GM10248 (cell line): ENCODE measurements at regions not wholly inside any gene's neighbourhood (a gene's known extent, or its start where the extent isn't known, plus 50 kb on each side); places are given as distances from the start of the nearest gene placed in this dataset.

Experiments
- CTCF ChIA-PET: fragments of 300-600 bp; sonication (Branson Sonifier 250); formaldehyde crosslinking; extraction: SDS; loops from one replicate; lab custom pipeline; 2021; ENCODE audit warnings: antibody characterized with exemption; lab: Yijun Ruan, JAX
- POLR2A ChIA-PET: fragments of 350-650 bp; sonication (Branson Sonifier 250); formaldehyde crosslinking; extraction: SDS; loops from one replicate; lab custom pipeline; 2020; ENCODE audit warnings: antibody characterized with exemption; lab: Yijun Ruan, JAX
- DNase-seq: peaks from one replicate; pipeline ENCODE4 v3.0.0; 2012; ENCODE audit errors: extremely low spot score
- TF ChIP-seq, protein P1 (sequence below): IDR thresholded peaks from 2 replicates; pipeline ENCODE4 v1.5.1; 2012; ENCODE audit warnings: mild to moderate bottlenecking, low read depth; ENCODE audit errors: extremely low read depth, missing control alignments, control extremely low read depth

DNA sequence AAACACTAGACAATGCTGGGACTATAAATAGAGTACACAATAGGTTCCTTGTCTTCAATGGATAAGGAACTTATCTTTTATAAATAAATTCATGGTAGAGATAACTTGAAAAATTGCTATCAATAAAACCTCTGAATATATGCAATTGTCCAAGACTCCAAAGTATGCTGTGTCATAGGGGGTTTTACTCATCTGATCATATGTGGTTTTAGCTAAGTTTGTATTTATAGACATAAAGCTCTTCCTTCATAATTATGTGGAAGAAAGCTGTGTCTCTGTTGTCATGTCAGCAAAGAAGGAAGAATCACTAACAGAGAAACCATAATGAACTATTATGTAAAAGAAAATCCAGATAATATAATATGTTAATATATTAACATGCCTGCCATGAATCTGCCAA lies 111.5 kb upstream of the ATXN7L3B start:
- TF ChIP-seq, protein P1, sequence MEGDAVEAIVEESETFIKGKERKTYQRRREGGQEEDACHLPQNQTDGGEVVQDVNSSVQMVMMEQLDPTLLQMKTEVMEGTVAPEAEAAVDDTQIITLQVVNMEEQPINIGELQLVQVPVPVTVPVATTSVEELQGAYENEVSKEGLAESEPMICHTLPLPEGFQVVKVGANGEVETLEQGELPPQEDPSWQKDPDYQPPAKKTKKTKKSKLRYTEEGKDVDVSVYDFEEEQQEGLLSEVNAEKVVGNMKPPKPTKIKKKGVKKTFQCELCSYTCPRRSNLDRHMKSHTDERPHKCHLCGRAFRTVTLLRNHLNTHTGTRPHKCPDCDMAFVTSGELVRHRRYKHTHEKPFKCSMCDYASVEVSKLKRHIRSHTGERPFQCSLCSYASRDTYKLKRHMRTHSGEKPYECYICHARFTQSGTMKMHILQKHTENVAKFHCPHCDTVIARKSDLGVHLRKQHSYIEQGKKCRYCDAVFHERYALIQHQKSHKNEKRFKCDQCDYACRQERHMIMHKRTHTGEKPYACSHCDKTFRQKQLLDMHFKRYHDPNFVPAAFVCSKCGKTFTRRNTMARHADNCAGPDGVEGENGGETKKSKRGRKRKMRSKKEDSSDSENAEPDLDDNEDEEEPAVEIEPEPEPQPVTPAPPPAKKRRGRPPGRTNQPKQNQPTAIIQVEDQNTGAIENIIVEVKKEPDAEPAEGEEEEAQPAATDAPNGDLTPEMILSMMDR: no peak
- no peak for DNase-seq
- ChIA-PET CTCF (no interaction called here), POLR2A (no interaction called here)

DNA sequence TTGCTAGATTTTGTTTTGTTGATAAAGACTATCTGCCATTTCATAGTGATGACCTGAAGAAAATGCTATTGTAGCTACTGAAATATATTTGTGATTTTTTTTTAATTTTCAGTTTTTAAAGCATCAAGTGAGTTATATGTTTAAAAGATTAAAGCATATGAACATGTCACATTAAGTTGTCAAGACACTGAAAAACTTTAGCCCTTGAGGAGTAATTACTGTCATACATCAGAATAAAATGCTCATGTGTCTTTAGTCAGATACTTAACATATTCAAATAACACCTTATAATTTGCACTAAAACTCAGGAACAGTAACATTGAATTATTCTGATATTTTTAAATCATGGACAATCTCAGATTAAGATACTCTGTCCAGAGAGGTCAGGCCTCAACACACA lies 108.1 kb upstream of the ATXN7L3B start:
- no peak for DNase-seq
- TF ChIP-seq, protein P1: no peak
- ChIA-PET POLR2A (no interaction called here), CTCF (no interaction called here)

DNA sequence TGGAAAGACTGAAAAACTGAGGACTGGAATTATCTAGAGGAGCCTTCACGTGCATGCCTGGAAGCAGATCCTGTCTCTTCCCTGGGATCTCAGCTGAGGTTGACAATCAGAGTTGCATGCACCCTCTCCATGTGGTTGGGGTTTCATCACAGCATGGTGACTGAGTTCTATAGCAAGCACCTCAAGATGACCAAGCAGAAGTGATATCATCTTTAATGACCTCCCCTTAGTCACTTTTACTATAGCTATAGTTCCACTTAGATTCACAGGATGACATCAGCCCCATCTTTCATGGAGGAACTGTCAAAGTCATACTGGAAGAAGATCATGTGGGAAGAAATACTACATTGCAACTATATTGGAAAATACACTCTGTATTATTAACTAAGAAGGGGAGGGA lies 105.8 kb upstream of the ATXN7L3B start:
- ChIA-PET CTCF (interaction anchor here (0.8 kb wide), 1 partner anchor 9 kb away, joined by 3 read pairs; no protein-coding TSS in a partner anchor), POLR2A (no interaction called here)
- DNase-seq: no peak
- TF ChIP-seq, protein P1: no peak

DNA sequence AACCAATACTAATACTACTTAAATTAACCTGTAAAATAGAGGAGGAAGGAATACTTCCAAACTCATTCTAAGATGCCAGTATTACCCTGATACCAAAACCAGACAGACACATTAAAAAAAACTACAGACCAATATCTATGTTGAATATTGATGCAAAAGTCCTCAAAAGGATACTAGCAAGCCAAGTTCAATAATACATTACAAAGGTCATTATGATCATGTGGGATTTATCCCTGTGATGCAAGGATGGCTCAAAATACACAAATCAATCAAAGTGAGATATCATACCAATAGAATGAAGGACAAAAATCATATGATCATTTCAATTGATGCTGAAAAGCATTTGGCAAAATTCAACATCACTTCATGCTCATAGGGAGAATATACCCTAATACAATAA lies 97.2 kb upstream of the ATXN7L3B start:
- TF ChIP-seq, protein P1: no peak
- POLR2A ChIA-PET: no interaction called here
- CTCF ChIA-PET: no interaction called here
- DNase-seq: no peak

DNA sequence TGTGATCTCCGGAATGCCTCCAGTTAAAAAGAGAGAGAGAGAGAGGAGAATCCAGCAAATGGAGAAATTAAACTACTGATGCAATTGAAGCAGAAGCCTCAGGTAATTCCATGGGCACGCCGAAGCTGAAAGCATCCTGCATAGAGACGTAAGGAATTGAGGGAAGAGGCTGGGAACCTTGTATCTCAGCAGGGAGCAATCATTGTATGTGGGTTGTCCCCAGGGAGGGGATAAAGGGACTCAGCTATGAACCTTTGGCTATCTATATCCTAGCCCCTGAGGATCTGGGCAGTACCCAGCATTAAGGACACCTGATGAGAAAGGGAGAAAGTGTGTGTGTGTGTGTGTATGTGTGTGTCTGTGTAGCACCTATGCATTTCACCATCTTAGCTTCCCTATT lies 95.8 kb upstream of the ATXN7L3B start:
- TF ChIP-seq, protein P1: no peak
- CTCF ChIA-PET: no interaction called here
- no peak for DNase-seq
- POLR2A ChIA-PET: no interaction called here

DNA sequence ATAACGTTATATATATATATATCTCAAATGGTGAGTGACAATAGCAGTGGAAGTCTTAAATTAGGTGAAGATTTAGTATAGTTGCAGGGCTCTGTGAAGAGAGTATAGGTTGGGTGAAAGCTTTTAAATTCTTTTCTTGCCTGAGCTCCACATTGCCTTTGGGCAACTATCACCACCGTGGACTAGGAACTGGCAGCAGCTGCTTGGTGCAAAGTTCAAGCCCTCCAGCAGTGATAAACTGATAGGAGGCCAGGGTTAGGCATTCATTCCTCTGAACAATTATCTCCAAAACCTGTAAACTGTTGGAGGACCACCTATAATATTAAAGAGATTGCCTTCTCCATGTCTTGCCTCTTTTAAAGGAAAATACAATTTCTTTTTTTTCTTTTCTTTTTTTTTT lies 91.2 kb upstream of the ATXN7L3B start:
- ChIA-PET POLR2A (no interaction called here), CTCF (no interaction called here)
- DNase-seq: no peak
- TF ChIP-seq, protein P1: no peak

DNA sequence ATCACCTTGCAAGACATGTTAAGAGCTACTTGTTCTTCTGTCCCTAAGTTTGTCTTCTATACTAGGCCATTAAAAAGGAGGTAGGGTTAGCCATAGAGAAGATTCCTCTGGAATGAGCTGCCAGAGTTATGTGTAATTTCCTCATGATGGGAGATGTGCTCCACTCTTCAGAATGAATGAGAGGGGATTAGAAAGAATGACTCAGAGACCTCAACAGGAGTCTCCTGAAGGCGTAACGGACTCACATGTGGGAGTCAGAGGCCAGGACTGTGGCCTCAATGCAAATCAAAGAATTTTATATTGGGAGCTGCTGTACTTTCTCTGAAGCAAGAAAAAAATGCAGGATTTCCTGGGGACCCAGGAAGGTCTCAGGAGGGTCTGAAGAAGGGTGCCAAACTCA lies 87.8 kb upstream of the ATXN7L3B start:
- CTCF ChIA-PET: no interaction called here
- TF ChIP-seq, protein P1: no peak
- POLR2A ChIA-PET: no interaction called here
- DNase-seq: no peak
